ENCODE measurements at regions not wholly inside any gene's neighbourhood (a gene's known extent, or its start where the extent isn't known, plus 50 kb on each side); places are given as distances from the start of the nearest gene placed in this dataset.

GRCh38 chr4:170243662-170244288 is 154.0 kb upstream of the AADAT start:
- peaks cover 26% of the 10 kb centered on the region for H3K9me3 Mint-ChIP-seq
- no peak for TF ChIP-seq CTCF (IDR thresholded peaks at IDR 0.05)
- H3K4me1 Mint-ChIP-seq (ENCODE audit: low read depth): no peaks in the 10 kb centered on the region
- no peak overlapping the region for H3K4me3 Mint-ChIP-seq
- DNase-seq: no peak
- H3K27me3 Mint-ChIP-seq (ENCODE audit: insufficient read depth): peaks cover 2% of the 10 kb centered on the region; the same call in 1 of the 2 replicates
- no peak overlapping the region for H3K27ac Mint-ChIP-seq
- H3K36me3 Mint-ChIP-seq (ENCODE audit: low read depth): 0 out of 2 replicates have a peak, but pooled peaks cover 4% of the 10 kb centered on the region

- 0 out of 2 replicates have a peak, but pooled peaks cover 4% of the 10 kb centered on the region for H3K36me3 Mint-ChIP-seq (ENCODE audit: low read depth)
- H3K9me3 Mint-ChIP-seq: peaks cover 17% of the 10 kb centered on the region
- no peak for TF ChIP-seq CTCF (IDR thresholded peaks at IDR 0.05)
- no peaks in the 10 kb centered on the region for H3K4me1 Mint-ChIP-seq (ENCODE audit: low read depth)
- no peak for DNase-seq
- peaks cover 2% of the 10 kb centered on the region; the same call in 1 of the 2 replicates for H3K27me3 Mint-ChIP-seq (ENCODE audit: insufficient read depth)
- no peak overlapping the region for H3K4me3 Mint-ChIP-seq
- H3K27ac Mint-ChIP-seq: no peak overlapping the region
Observed at GRCh38 chr4:170242471-170242870, 152.7 kb upstream of the AADAT start.

- H3K27me3 Mint-ChIP-seq (ENCODE audit: insufficient read depth): no peaks in the 10 kb centered on the region
- no peak overlapping the region for H3K4me3 Mint-ChIP-seq
- no peaks in the 10 kb centered on the region for H3K4me1 Mint-ChIP-seq (ENCODE audit: low read depth)
- no peaks in the 10 kb centered on the region for H3K36me3 Mint-ChIP-seq (ENCODE audit: low read depth)
- DNase-seq: no peak
- H3K9me3 Mint-ChIP-seq: no peaks in the 10 kb centered on the region; the same call in none of the 2 replicates
- TF ChIP-seq CTCF (IDR thresholded peaks at IDR 0.05): no peak
- no peak overlapping the region for H3K27ac Mint-ChIP-seq
Observed at GRCh38 chr4:170234800-170235199, 145.0 kb upstream of the AADAT start.

GRCh38 chr4:170231377-170231776 is 141.6 kb upstream of the AADAT start:
- no peak for DNase-seq
- TF ChIP-seq CTCF (IDR thresholded peaks at IDR 0.05): no peak
- Mint-ChIP-seq H3K4me3 (no peak overlapping the region), H3K36me3 (ENCODE audit: low read depth) (no peaks in the 10 kb centered on the region), H3K4me1 (ENCODE audit: low read depth) (no peaks in the 10 kb centered on the region), H3K9me3 (no peaks in the 10 kb centered on the region; the same call in 1 of the 2 replicates), H3K27ac (no peak overlapping the region), H3K27me3 (ENCODE audit: insufficient read depth) (no peaks in the 10 kb centered on the region)

- Mint-ChIP-seq H3K36me3 (ENCODE audit: low read depth) (no peaks in the 10 kb centered on the region), H3K4me1 (ENCODE audit: low read depth) (no peaks in the 10 kb centered on the region), H3K4me3 (no peak overlapping the region), H3K27me3 (ENCODE audit: insufficient read depth) (no peaks in the 10 kb centered on the region), H3K9me3 (no peaks in the 10 kb centered on the region; the same call in 1 of the 2 replicates), H3K27ac (no peak overlapping the region)
- DNase-seq: no peak
- TF ChIP-seq CTCF (IDR thresholded peaks at IDR 0.05): no peak
Observed at GRCh38 chr4:170230242-170230641, 140.5 kb upstream of the AADAT start.

Data from HFFc6 (cell line).